ENCODE measurements at regions not wholly inside any gene's neighbourhood (a gene's known extent, or its start where the extent isn't known, plus 50 kb on each side); places are given as distances from the start of the nearest gene placed in this dataset.

GRCh38 chr10:89095701-89096391 is 105.2 kb downstream of the FAS start:
- no peak for DNase-seq (ENCODE audit: low spot score)

- no peak for DNase-seq (ENCODE audit: low spot score)
Observed at GRCh38 chr10:89093728-89094127, 103.1 kb downstream of the FAS start.

- no peak for DNase-seq (ENCODE audit: low spot score)
Observed at GRCh38 chr10:89092981-89093380, 102.4 kb downstream of the FAS start.

- no peak for DNase-seq (ENCODE audit: low spot score)
Observed at GRCh38 chr10:89092439-89092838, 101.8 kb downstream of the FAS start.

- DNase-seq (ENCODE audit: low spot score) = no peak
Observed at GRCh38 chr10:89091496-89091895, 100.9 kb downstream of the FAS start.

- no peak for DNase-seq (ENCODE audit: low spot score)
Observed at GRCh38 chr10:89090756-89091445, 100.3 kb downstream of the FAS start.

- DNase-seq (ENCODE audit: low spot score) = peak; percentile 36
Observed at GRCh38 chr10:89086801-89087521, 96.4 kb downstream of the FAS start.

GRCh38 chr10:89085153-89085552 is 94.6 kb downstream of the FAS start:
- no peak for DNase-seq (ENCODE audit: low spot score)

- DNase-seq (ENCODE audit: low spot score) = no peak
Observed at GRCh38 chr10:89082086-89082485, 91.5 kb downstream of the FAS start.

GRCh38 chr10:89080660-89081059 is 90.1 kb downstream of the FAS start:
- DNase-seq (ENCODE audit: low spot score) = no peak

- DNase-seq (ENCODE audit: low spot score) = no peak
Observed at GRCh38 chr10:89079961-89080360, 89.4 kb downstream of the FAS start.

GRCh38 chr10:89078724-89079672 is 88.4 kb downstream of the FAS start:
- no peak for DNase-seq (ENCODE audit: low spot score)

- no peak for DNase-seq (ENCODE audit: low spot score)
Observed at GRCh38 chr10:89076120-89076519, 85.5 kb downstream of the FAS start.

- no peak for DNase-seq (ENCODE audit: low spot score)
Observed at GRCh38 chr10:89075631-89076030, 85.0 kb downstream of the FAS start.

GRCh38 chr10:89074120-89074519 is 83.5 kb downstream of the FAS start:
- DNase-seq (ENCODE audit: low spot score) = no peak

- no peak for DNase-seq (ENCODE audit: low spot score)
Observed at GRCh38 chr10:89073719-89074118, 83.1 kb downstream of the FAS start.

GRCh38 chr10:89069589-89069988 is 79.0 kb downstream of the FAS start:
- no peak for DNase-seq (ENCODE audit: low spot score)
